ENCODE measurements at regions not wholly inside any gene's neighbourhood (a gene's known extent, or its start where the extent isn't known, plus 50 kb on each side); places are given as distances from the start of the nearest gene placed in this dataset.

- TF ChIP-seq, protein P1, sequence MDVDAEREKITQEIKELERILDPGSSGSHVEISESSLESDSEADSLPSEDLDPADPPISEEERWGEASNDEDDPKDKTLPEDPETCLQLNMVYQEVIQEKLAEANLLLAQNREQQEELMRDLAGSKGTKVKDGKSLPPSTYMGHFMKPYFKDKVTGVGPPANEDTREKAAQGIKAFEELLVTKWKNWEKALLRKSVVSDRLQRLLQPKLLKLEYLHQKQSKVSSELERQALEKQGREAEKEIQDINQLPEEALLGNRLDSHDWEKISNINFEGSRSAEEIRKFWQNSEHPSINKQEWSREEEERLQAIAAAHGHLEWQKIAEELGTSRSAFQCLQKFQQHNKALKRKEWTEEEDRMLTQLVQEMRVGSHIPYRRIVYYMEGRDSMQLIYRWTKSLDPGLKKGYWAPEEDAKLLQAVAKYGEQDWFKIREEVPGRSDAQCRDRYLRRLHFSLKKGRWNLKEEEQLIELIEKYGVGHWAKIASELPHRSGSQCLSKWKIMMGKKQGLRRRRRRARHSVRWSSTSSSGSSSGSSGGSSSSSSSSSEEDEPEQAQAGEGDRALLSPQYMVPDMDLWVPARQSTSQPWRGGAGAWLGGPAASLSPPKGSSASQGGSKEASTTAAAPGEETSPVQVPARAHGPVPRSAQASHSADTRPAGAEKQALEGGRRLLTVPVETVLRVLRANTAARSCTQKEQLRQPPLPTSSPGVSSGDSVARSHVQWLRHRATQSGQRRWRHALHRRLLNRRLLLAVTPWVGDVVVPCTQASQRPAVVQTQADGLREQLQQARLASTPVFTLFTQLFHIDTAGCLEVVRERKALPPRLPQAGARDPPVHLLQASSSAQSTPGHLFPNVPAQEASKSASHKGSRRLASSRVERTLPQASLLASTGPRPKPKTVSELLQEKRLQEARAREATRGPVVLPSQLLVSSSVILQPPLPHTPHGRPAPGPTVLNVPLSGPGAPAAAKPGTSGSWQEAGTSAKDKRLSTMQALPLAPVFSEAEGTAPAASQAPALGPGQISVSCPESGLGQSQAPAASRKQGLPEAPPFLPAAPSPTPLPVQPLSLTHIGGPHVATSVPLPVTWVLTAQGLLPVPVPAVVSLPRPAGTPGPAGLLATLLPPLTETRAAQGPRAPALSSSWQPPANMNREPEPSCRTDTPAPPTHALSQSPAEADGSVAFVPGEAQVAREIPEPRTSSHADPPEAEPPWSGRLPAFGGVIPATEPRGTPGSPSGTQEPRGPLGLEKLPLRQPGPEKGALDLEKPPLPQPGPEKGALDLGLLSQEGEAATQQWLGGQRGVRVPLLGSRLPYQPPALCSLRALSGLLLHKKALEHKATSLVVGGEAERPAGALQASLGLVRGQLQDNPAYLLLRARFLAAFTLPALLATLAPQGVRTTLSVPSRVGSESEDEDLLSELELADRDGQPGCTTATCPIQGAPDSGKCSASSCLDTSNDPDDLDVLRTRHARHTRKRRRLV (CRISPR knock-in tag; IDR thresholded peaks at IDR 0.05) = no peak
- TF ChIP-seq PAWR (CRISPR knock-in tag; IDR thresholded peaks at IDR 0.05; ENCODE audit: borderline replicate concordance) (no peak), ZNF407 (CRISPR knock-in tag; IDR thresholded peaks at IDR 0.05; ENCODE audit: not compliant biosample characterization) (no peak), ISL2 (CRISPR knock-in tag; IDR thresholded peaks at IDR 0.05) (no peak), RNF2 (conservative IDR thresholded peaks at IDR 0.05; ENCODE audit: low read depth) (no peak), SP2 (CRISPR knock-in tag; IDR thresholded peaks at IDR 0.05) (no peak), ZMAT5 (CRISPR knock-in tag; IDR thresholded peaks at IDR 0.05; ENCODE audit: borderline replicate concordance, low read depth) (no peak), HOXD1 (CRISPR knock-in tag; IDR thresholded peaks at IDR 0.05) (no peak)
- TF ChIP-seq, protein P2, sequence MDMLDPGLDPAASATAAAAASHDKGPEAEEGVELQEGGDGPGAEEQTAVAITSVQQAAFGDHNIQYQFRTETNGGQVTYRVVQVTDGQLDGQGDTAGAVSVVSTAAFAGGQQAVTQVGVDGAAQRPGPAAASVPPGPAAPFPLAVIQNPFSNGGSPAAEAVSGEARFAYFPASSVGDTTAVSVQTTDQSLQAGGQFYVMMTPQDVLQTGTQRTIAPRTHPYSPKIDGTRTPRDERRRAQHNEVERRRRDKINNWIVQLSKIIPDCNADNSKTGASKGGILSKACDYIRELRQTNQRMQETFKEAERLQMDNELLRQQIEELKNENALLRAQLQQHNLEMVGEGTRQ (IDR thresholded peaks at IDR 0.05; ENCODE audit: low read depth, low read length) = no peak
- TF ChIP-seq, protein P2 (CRISPR knock-in tag; IDR thresholded peaks at IDR 0.05; ENCODE audit: borderline replicate concordance) = no peak
- TF ChIP-seq, protein P3, sequence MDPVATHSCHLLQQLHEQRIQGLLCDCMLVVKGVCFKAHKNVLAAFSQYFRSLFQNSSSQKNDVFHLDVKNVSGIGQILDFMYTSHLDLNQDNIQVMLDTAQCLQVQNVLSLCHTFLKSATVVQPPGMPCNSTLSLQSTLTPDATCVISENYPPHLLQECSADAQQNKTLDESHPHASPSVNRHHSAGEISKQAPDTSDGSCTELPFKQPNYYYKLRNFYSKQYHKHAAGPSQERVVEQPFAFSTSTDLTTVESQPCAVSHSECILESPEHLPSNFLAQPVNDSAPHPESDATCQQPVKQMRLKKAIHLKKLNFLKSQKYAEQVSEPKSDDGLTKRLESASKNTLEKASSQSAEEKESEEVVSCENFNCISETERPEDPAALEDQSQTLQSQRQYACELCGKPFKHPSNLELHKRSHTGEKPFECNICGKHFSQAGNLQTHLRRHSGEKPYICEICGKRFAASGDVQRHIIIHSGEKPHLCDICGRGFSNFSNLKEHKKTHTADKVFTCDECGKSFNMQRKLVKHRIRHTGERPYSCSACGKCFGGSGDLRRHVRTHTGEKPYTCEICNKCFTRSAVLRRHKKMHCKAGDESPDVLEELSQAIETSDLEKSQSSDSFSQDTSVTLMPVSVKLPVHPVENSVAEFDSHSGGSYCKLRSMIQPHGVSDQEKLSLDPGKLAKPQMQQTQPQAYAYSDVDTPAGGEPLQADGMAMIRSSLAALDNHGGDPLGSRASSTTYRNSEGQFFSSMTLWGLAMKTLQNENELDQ (CRISPR knock-in tag; IDR thresholded peaks at IDR 0.05; ENCODE audit: borderline replicate concordance) = no peak
These were observed 966.9 kb downstream of the TAF11L14 start (continued) for GRCh38 chr5:18601185-18601584.

Data from HepG2 (cell line).